ENCODE measurements at regions not wholly inside any gene's neighbourhood (a gene's known extent, or its start where the extent isn't known, plus 50 kb on each side); places are given as distances from the start of the nearest gene placed in this dataset.

DNA sequence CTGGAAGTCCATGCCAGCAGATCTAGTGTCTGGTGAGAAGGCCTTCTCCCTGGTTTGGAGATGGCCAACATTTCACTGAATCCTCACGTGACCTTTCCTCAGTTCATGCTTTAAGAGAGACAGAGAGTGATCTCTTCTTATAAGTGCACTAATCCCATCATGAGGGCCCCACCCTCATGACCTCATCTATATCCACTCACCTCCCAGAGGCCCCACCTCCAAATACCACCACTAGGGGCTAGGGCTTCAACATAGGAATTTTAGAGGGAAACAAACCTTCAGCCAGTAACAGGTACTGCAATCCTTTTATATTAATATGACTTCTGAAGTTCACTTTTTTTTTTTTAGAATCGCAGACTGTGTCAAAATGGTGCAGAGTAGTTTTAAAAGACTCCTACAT lies 496.9 kb upstream of the ADAMTS16 start:
- no peak for TF ChIP-seq TCF12 (IDR thresholded peaks at IDR 0.05; ENCODE audit: low read depth)
- TF ChIP-seq, protein P1, sequence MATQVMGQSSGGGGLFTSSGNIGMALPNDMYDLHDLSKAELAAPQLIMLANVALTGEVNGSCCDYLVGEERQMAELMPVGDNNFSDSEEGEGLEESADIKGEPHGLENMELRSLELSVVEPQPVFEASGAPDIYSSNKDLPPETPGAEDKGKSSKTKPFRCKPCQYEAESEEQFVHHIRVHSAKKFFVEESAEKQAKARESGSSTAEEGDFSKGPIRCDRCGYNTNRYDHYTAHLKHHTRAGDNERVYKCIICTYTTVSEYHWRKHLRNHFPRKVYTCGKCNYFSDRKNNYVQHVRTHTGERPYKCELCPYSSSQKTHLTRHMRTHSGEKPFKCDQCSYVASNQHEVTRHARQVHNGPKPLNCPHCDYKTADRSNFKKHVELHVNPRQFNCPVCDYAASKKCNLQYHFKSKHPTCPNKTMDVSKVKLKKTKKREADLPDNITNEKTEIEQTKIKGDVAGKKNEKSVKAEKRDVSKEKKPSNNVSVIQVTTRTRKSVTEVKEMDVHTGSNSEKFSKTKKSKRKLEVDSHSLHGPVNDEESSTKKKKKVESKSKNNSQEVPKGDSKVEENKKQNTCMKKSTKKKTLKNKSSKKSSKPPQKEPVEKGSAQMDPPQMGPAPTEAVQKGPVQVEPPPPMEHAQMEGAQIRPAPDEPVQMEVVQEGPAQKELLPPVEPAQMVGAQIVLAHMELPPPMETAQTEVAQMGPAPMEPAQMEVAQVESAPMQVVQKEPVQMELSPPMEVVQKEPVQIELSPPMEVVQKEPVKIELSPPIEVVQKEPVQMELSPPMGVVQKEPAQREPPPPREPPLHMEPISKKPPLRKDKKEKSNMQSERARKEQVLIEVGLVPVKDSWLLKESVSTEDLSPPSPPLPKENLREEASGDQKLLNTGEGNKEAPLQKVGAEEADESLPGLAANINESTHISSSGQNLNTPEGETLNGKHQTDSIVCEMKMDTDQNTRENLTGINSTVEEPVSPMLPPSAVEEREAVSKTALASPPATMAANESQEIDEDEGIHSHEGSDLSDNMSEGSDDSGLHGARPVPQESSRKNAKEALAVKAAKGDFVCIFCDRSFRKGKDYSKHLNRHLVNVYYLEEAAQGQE (IDR thresholded peaks at IDR 0.05; ENCODE audit: low read depth), result no peak

Data from Ishikawa (cell line).